CD4-positive, CD25-positive, alpha-beta regulatory T cell (primary cell): ENCODE measurements at regions not wholly inside any gene's neighbourhood (a gene's known extent, or its start where the extent isn't known, plus 50 kb on each side); places are given as distances from the start of the nearest gene placed in this dataset.
"Not testable (repeated sequence)": the region's sequence is repeated elsewhere in the genome, so short reads cannot be mapped to it uniquely, and the experiment has no call there.

Experiments
- ATAC-seq, 2 donors: fragments of 150-1000 bp; cut with Tn5 transposase; one replicate each; pipeline ENCODE4 v1.10.0; 2021; ENCODE audit warnings: low read depth in 2 of 2, moderate number of reproducible peaks in 2 of 2, moderate library complexity in 1 of 2
- DNase-seq, 3 donors: peaks; one replicate each; pipeline versions ENCODE4 v3.0.0 to v3.0.0-alpha.2; 2012 to 2022; ENCODE audit warnings: mixed read lengths in 1 of 3
- H3K27ac ChIP-seq: one replicate; pipeline ENCODE4 v1.7.0; 2013; ENCODE audit warnings: mild to moderate bottlenecking, low read length; ENCODE audit not compliant: insufficient read depth, poor library complexity, severe bottlenecking
- H3K27me3 ChIP-seq: one replicate; pipeline ENCODE4 v1.7.0; 2013; ENCODE audit warnings: low read length; ENCODE audit not compliant: control insufficient read depth, insufficient read depth
- H3K36me3 ChIP-seq: one replicate; pipeline ENCODE4 v1.7.0; 2013; ENCODE audit warnings: mild to moderate bottlenecking, low read length, moderate library complexity; ENCODE audit not compliant: control insufficient read depth, insufficient read depth
- H3K4me1 ChIP-seq: 2 replicates; pipeline ENCODE4 v1.7.0; 2013; ENCODE audit warnings: mild to moderate bottlenecking, low read length; ENCODE audit not compliant: insufficient read depth, control insufficient read depth, poor library complexity, severe bottlenecking
- H3K4me3 ChIP-seq: one replicate; pipeline ENCODE4 v1.7.0; 2013; ENCODE audit warnings: low read depth, mild to moderate bottlenecking, low read length, moderate library complexity
- H3K9me3 ChIP-seq, 2 experiments: 1 replicate in 1 of 2; 2 replicates in 1 of 2; pipeline ENCODE4 v1.7.0; 2013; ENCODE audit warnings: low read length in 2 of 2, mild to moderate bottlenecking in 1 of 2, moderate library complexity in 1 of 2; ENCODE audit not compliant: control insufficient read depth in 2 of 2
- H3K27ac Mint-ChIP-seq, 3 donors: one replicate each; pipeline ENCODE4 v1.8.0; 2020 to 2022; ENCODE audit warnings: mild to moderate bottlenecking in 3 of 3, mixed read lengths in 3 of 3, moderate library complexity in 2 of 3
- H3K27me3 Mint-ChIP-seq: one replicate; pipeline ENCODE4 v1.8.0; 2022; ENCODE audit warnings: mild to moderate bottlenecking, mixed read lengths
- H3K36me3 Mint-ChIP-seq: one replicate; pipeline ENCODE4 v1.8.0; 2020; ENCODE audit warnings: mixed read lengths
- H3K4me1 Mint-ChIP-seq, 4 donors: one replicate each; pipeline ENCODE4 v1.8.0; 2020 to 2022; ENCODE audit warnings: mixed read lengths in 4 of 4, mild to moderate bottlenecking in 1 of 4
- H3K4me3 Mint-ChIP-seq, 4 donors: one replicate each; pipeline ENCODE4 v1.8.0; 2020 to 2022; ENCODE audit warnings: mild to moderate bottlenecking in 4 of 4, mixed read lengths in 4 of 4, moderate library complexity in 3 of 4
- H3K9me3 Mint-ChIP-seq, 7 donors: one replicate each; pipeline ENCODE4 v1.8.0; 2020 to 2022; ENCODE audit warnings: mixed read lengths in 7 of 7, mild to moderate bottlenecking in 3 of 7, moderate library complexity in 2 of 7

DNA sequence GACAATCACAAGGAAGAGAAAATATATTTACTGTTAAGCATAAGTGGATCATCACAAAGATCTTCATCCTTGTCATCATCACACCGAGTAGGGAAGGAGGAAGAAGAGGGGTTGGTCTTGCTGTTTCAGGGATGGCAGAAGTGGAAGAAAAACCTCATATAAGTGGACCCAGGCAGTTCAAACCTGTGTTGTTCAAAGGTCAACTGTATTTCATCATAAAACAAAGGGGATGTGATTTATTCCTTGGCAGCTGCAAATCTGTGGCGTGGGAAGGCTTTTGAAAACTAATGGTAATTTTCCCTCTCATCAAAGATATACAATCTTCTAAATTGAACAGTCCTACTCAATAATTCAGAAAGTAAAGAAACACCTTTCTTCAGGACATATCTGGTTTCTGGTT is 129.9 kb upstream of the ABI3BP start:
- no peaks in the 10 kb centered on the region for H3K9me3 ChIP-seq
- Mint-ChIP-seq H3K9me3 (peaks cover 0 to 7% (median 0%) of the 10 kb centered on the region in 7 donors), H3K27me3 (peaks cover 14% of the 10 kb centered on the region), H3K27ac (no peak overlapping the region), H3K4me3 (no peak overlapping the region), H3K4me1 (no peaks in the 10 kb centered on the region), H3K36me3 (no peaks in the 10 kb centered on the region)
- H3K36me3 ChIP-seq = no peaks in the 10 kb centered on the region
- DNase-seq (no peak), ATAC-seq (no peak)
- no peak overlapping the region for H3K4me3 ChIP-seq
- peaks cover 3% of the 10 kb centered on the region for H3K27me3 ChIP-seq
- no peak overlapping the region for H3K27ac ChIP-seq
- no peaks in the 10 kb centered on the region for H3K4me1 ChIP-seq

DNA sequence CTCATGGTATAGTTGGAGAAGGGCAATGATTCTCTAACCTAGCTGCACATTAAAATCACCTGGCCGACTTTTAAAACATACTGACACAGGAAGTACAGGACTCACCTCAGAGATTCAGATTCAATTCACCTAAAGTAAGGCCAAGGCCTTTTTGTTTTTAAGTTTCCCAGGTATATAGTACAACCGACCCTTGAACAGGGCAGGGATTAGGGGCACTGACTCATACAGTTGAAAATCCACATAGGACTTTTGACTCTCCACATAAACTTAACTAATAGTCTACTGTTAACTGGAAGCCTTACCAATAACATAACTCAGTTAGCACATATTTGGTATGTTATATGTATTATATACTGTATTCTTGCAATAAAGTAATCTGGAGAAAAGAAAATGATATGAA is 129.5 kb upstream of the ABI3BP start:
- Mint-ChIP-seq H3K36me3 (no peaks in the 10 kb centered on the region), H3K4me1 (no peaks in the 10 kb centered on the region), H3K27me3 (peaks cover 14% of the 10 kb centered on the region), H3K4me3 (no peak overlapping the region), H3K9me3 (peaks cover 0 to 7% (median 0%) of the 10 kb centered on the region in 7 donors), H3K27ac (no peak overlapping the region)
- ATAC-seq (no peak), DNase-seq (no peak)
- H3K36me3 ChIP-seq = no peaks in the 10 kb centered on the region
- H3K27me3 ChIP-seq = peaks cover 3% of the 10 kb centered on the region
- no peaks in the 10 kb centered on the region for H3K9me3 ChIP-seq
- no peak overlapping the region for H3K27ac ChIP-seq
- H3K4me3 ChIP-seq = no peak overlapping the region
- no peaks in the 10 kb centered on the region for H3K4me1 ChIP-seq

DNA sequence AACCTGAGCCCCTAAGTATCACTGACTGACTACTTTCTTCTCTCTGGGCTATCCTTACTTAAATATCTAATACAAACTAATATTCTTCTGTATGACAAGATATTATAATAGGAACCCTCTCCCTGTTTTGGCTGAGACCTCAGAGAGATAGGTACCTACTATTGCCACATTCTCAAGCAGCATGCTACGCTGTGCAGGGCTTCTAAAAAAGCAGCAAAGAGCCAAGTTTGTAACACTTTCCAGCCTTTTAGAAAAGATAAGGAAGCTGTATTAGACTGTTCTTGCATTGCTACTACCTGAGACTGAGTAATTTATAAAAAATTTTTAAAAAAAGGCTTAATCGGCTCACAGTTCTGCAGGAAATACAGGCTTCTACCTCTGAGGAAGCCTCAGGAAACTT is 126.8 kb upstream of the ABI3BP start:
- Mint-ChIP-seq H3K4me3 (no peak overlapping the region), H3K36me3 (no peaks in the 10 kb centered on the region), H3K9me3 (peaks cover 0 to 7% (median 0%) of the 10 kb centered on the region in 7 donors), H3K27ac (no peak overlapping the region), H3K4me1 (no peaks in the 10 kb centered on the region), H3K27me3 (peaks cover 9% of the 10 kb centered on the region)
- ATAC-seq (no peak), DNase-seq (no peak)
- no peaks in the 10 kb centered on the region for H3K4me1 ChIP-seq
- H3K4me3 ChIP-seq = no peak overlapping the region
- no peaks in the 10 kb centered on the region for H3K36me3 ChIP-seq
- no peaks in the 10 kb centered on the region for H3K9me3 ChIP-seq
- H3K27ac ChIP-seq = no peak overlapping the region
- H3K27me3 ChIP-seq = peaks cover 3% of the 10 kb centered on the region

DNA sequence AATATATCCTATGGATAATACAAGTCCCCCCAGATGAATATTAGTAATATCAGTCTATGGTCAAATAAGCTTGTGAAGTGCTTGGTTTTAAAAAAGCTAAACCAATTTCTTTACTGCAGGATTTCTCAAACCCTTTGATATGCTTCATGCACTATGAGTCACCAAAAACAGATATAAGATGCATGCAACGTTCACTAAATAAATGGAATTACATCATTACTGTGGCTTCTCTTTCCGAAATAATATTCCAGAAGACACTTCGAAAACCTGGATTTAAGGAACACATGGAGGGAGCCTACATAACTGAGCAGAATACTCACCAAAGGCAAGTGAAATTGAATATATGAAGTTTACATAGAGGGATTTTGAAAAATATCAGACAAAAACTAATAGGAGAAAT is 126.3 kb upstream of the ABI3BP start:
- ATAC-seq = no peak
- no peaks in the 10 kb centered on the region for H3K36me3 ChIP-seq
- Mint-ChIP-seq H3K36me3 (no peaks in the 10 kb centered on the region), H3K9me3 (peaks cover 0 to 7% (median 0%) of the 10 kb centered on the region in 7 donors), H3K27ac (no peak overlapping the region), H3K4me3 (no peak overlapping the region), H3K27me3 (peaks cover 6% of the 10 kb centered on the region), H3K4me1 (no peaks in the 10 kb centered on the region)
- DNase-seq = no peak
- peaks cover 3% of the 10 kb centered on the region for H3K27me3 ChIP-seq
- H3K4me3 ChIP-seq = no peak overlapping the region
- no peaks in the 10 kb centered on the region for H3K4me1 ChIP-seq
- no peak overlapping the region for H3K27ac ChIP-seq
- no peaks in the 10 kb centered on the region for H3K9me3 ChIP-seq

DNA sequence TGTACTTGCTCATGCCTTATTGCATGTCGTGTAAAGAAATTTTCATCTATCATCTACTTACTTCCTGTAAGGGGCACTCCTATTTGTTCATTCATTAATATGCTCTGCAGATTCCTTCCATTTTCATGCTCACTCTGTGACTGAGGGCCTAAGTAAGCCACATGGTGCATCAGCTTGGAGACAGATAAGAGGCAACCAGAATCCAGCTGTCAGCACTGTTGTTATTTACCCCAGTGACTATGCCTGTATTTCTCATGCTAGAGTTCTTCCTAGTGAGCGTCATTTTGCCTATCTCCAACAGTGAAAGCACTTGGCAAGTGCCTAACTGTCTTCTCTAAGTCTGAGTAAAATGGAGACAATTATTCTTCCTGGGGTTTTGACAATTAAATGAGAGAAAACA is 124.8 kb upstream of the ABI3BP start:
- no peaks in the 10 kb centered on the region for H3K4me1 ChIP-seq
- Mint-ChIP-seq H3K4me3 (no peak overlapping the region), H3K4me1 (no peaks in the 10 kb centered on the region), H3K27me3 (peaks cover 3% of the 10 kb centered on the region), H3K9me3 (peaks cover 0 to 4% (median 2%) of the 10 kb centered on the region in 7 donors), H3K36me3 (no peaks in the 10 kb centered on the region), H3K27ac (no peak overlapping the region)
- ATAC-seq (no peak), DNase-seq (no peak)
- H3K36me3 ChIP-seq = no peaks in the 10 kb centered on the region
- H3K4me3 ChIP-seq = no peak overlapping the region
- no peak overlapping the region for H3K27ac ChIP-seq
- peaks cover 2% of the 10 kb centered on the region for H3K27me3 ChIP-seq
- no peaks in the 10 kb centered on the region for H3K9me3 ChIP-seq

DNA sequence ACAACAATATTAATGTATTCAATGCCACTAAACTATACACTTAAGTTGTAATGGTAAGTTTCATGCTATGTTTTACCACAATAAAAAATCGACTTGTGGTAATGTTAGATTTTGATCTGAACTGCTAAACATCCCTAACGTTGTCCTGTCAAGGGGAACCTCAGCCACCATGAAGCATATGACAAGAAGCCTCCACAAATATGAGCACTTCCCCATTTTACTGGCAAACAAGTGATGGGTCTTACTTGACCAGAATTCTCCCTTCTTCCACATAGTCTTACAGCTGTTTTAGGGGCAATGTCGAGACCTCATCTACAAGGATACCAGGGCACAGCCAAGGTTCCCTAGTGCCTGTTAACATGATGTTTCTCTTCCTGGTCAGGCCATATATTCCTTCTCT is 124.2 kb upstream of the ABI3BP start:
- no peak overlapping the region for H3K27ac ChIP-seq
- no peaks in the 10 kb centered on the region for H3K9me3 ChIP-seq
- H3K27me3 ChIP-seq = peaks cover 2% of the 10 kb centered on the region
- Mint-ChIP-seq H3K4me1 (no peaks in the 10 kb centered on the region), H3K27ac (no peak overlapping the region), H3K36me3 (no peaks in the 10 kb centered on the region), H3K4me3 (no peak overlapping the region), H3K9me3 (peaks cover 0 to 2% (median 0%) of the 10 kb centered on the region in 7 donors), H3K27me3 (no peaks in the 10 kb centered on the region)
- ATAC-seq (no peak), DNase-seq (no peak)
- H3K4me1 ChIP-seq = no peaks in the 10 kb centered on the region
- no peaks in the 10 kb centered on the region for H3K36me3 ChIP-seq
- H3K4me3 ChIP-seq = no peak overlapping the region

DNA sequence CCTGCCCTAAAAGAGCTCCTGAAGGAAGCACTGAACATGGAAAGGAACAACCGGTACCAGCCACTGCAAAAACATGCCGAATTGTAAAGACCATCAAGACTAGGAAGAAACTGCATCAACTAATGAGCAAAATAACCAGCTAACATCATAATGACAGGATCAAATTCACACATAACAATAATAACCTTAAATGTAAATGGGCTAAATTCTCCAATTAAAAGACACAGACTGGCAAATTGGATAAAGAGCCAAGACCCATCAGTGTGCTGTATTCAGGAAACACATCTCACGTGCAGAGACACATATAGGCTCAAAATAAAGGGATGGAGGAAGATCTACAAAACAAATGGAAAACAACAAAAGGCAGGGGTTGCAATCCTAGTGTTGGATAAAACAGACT is 117.1 kb upstream of the ABI3BP start:
- H3K4me3 ChIP-seq, H3K4me3 Mint-ChIP-seq, H3K27ac ChIP-seq, H3K36me3 ChIP-seq, H3K36me3 Mint-ChIP-seq, H3K4me1 Mint-ChIP-seq, H3K27me3 Mint-ChIP-seq, DNase-seq, H3K4me1 ChIP-seq, H3K9me3 ChIP-seq, ATAC-seq, H3K27me3 ChIP-seq, H3K27ac Mint-ChIP-seq: not testable (repeated sequence)
- H3K9me3 Mint-ChIP-seq = peaks cover 0 to 22% (median 10%) of the 10 kb centered on the region in 7 donors

DNA sequence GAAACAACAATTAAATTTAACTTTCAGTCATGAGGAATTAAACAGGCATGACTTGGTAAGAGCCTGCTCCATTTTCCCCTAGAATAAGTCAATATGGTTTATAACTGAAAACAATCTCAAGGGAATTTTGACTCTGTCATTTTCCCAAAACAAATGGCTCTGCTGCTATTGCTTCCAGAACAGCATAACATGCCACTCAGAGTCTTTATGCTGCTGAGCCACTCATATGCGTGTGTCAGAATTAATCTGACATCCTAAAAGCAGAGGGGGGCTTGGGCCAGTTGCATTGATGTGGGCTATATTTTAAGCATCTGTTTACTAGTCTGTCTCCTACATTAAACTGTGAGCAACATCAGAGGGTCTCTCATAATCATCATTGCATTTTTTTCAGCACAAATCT is 111.1 kb upstream of the ABI3BP start:
- no peaks in the 10 kb centered on the region for H3K4me1 Mint-ChIP-seq
- H3K4me1 ChIP-seq = no peaks in the 10 kb centered on the region
- peaks cover 16% of the 10 kb centered on the region for H3K27me3 Mint-ChIP-seq
- peaks cover 0 to 8% (median under 1%) of the 10 kb centered on the region in 7 donors for H3K9me3 Mint-ChIP-seq
- no peak overlapping the region for H3K4me3 Mint-ChIP-seq
- ATAC-seq (no peak), DNase-seq (no peak)
- no peaks in the 10 kb centered on the region for H3K36me3 Mint-ChIP-seq
- H3K4me3 ChIP-seq = no peak overlapping the region
- no peaks in the 10 kb centered on the region for H3K9me3 ChIP-seq
- H3K27ac ChIP-seq = no peak overlapping the region
- no peak overlapping the region for H3K27ac Mint-ChIP-seq
- no peaks in the 10 kb centered on the region for H3K36me3 ChIP-seq
- peaks cover 6% of the 10 kb centered on the region for H3K27me3 ChIP-seq
